Aorta (tissue), 5 donors: ENCODE measurements at regions not wholly inside any gene's neighbourhood (a gene's known extent, or its start where the extent isn't known, plus 50 kb on each side); places are given as distances from the start of the nearest gene placed in this dataset.
"Not testable (repeated sequence)": the region's sequence is repeated elsewhere in the genome, so short reads cannot be mapped to it uniquely, and the experiment has no call there.

Experiments
- ATAC-seq: fragments of 200-7000 bp; cut with Tn5 transposase; one replicate; pipeline ENCODE4 v1.9.1; 2022; ENCODE audit warnings: moderate library complexity; ENCODE audit not compliant: low FRiP score
- DNase-seq, 2 donors: peaks; one replicate each; pipeline ENCODE4 v3.0.0-alpha.2; 2020
- H3K27ac ChIP-seq, 2 donors: one replicate each; pipeline ENCODE4 v1.5.1; 2013; ENCODE audit warnings: low read length in 2 of 2, mild to moderate bottlenecking in 2 of 2, moderate library complexity in 2 of 2, control low read depth in 1 of 2, inconsistent platforms in 1 of 2, low read depth in 1 of 2
- H3K27me3 ChIP-seq, 2 donors: one replicate each; pipeline ENCODE4 v1.6.1; 2013; ENCODE audit warnings: control low read depth in 1 of 2, low read length in 1 of 2, mild to moderate bottlenecking in 1 of 2, moderate library complexity in 1 of 2; ENCODE audit not compliant: insufficient read depth in 2 of 2, control insufficient read depth in 1 of 2
- H3K36me3 ChIP-seq, 2 donors: one replicate each; pipeline ENCODE4 v1.6.1; 2013; ENCODE audit warnings: control low read depth in 1 of 2, low read length in 1 of 2, mild to moderate bottlenecking in 1 of 2; ENCODE audit not compliant: insufficient read depth in 2 of 2, control insufficient read depth in 1 of 2
- H3K4me1 ChIP-seq, 2 donors: one replicate each; pipeline ENCODE4 v1.6.1; 2013; ENCODE audit warnings: low read length in 2 of 2, control low read depth in 1 of 2, mild to moderate bottlenecking in 1 of 2, moderate library complexity in 1 of 2; ENCODE audit not compliant: insufficient read depth in 2 of 2, control insufficient read depth in 1 of 2
- H3K4me3 ChIP-seq, 2 donors: one replicate each; pipeline ENCODE4 v1.5.1; 2013; ENCODE audit warnings: low read length in 2 of 2, control low read depth in 1 of 2, mild to moderate bottlenecking in 1 of 2
- H3K9me3 ChIP-seq: one replicate; pipeline ENCODE4 v1.6.1; 2013; ENCODE audit warnings: mild to moderate bottlenecking, low read length; ENCODE audit not compliant: control insufficient read depth
- WGBS, 2 donors: extraction: QIAGEN DNeasy Blood & Tissue Kit; methylation state at CpG; one replicate each; pipeline ENCODE4 v1.1.7; 2013; 5-methylcytosine and 5-hydroxymethylcytosine counted together
- intact Hi-C, 2 donors: fragments of 100-400 bp; cut with DNase I; formaldehyde crosslinking; loops; one replicate each; pipeline versions ENCODE4 v1.14.2 to v1.15.0; 2022
- donor health status: healthy with polysubstance abuse.
- donor health status: Bipolar disorder and iron deficiency.
- donor health status: DM: no; HTN: no; CAD: no.
- donor health status: DM: no; HTN: no; CAD: no.
- donor health status: DM: yes; HTN: yes; CAD: no.

DNA sequence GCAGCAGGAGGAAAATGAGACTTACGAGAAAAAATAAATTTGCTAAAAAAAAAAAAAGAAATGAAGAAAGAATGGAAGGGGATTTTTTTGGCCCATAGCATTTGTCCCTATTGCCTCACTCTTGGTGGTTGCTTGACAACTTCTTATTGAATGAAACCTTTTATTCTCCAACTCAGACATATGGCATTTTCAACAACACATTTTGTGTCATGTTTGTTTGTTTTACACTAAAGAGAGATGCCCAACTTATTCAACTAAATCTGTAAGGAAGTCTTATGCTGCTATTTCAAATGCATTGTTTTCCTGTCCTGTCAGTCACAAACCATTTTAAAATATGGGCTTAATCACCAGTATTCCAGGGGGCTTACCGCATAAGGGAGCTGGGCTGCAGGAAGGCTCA is 409.1 kb upstream of the TENM3 start:
- DNase-seq (no peak), ATAC-seq (no peak)
- Histone ChIP-seq H3K4me1 (no peaks in the 10 kb centered on the region), H3K9me3 (no peaks in the 10 kb centered on the region), H3K27me3 (peaks cover 0 to 2% of the 10 kb centered on the region in 2 donors), H3K27ac (no peak overlapping the region), H3K4me3 (no peak overlapping the region), H3K36me3 (no peaks in the 10 kb centered on the region)
- 84 to 91% methylated on average over 2 of the region's 2 CpGs for WGBS, 2 donors
- intact Hi-C loops = no loop called here

DNA sequence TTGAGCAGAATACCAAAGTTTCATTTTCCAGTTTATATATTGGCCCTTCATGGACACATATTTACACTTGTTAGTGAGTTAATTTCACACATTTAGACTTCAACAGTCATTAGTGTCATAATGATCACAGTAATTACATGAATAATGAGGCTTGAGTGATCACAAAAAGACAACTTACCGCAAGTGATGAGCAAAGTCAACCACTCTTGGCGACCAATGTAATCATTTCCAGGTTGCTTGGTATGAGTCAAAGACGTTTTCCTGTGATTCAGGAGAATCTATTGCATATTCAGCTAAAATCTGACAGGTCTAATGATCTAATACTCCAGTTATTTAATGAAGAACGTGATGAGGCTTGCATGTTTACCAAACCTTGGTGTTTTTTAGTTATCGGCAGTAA is 407.9 kb upstream of the TENM3 start:
- H3K4me3 ChIP-seq = no peak overlapping the region
- 81% methylated on average over 5 of the region's 5 CpGs for WGBS, 2 donors
- H3K27ac ChIP-seq = no peak overlapping the region
- no peaks in the 10 kb centered on the region for H3K36me3 ChIP-seq
- DNase-seq = no peak
- H3K27me3 ChIP-seq = peaks cover 0 to 2% of the 10 kb centered on the region in 2 donors
- intact Hi-C loops = no loop called here
- no peak for ATAC-seq
- H3K9me3 ChIP-seq = no peaks in the 10 kb centered on the region
- no peaks in the 10 kb centered on the region for H3K4me1 ChIP-seq

DNA sequence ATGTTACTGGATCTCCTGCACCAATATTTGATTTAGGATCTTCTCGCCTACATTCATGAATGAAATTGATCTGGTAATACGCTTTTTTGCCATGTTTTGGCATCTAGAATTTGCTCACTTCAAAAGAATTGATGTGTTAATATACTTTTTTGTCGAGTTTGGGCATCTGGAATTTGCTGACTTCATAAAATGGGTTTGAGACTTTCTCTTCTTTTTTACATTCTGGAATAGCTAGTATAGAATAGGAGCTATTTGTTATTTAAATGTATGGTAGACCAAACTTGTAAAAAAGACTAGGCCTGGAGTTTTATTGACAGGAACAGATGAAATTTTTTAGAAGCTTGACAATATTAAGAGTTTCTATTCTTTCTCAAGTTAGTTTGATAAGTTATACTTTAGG is 404.9 kb upstream of the TENM3 start:
- H3K36me3 ChIP-seq = no peaks in the 10 kb centered on the region
- no peak overlapping the region for H3K4me3 ChIP-seq
- intact Hi-C loops = no loop called here
- no peaks in the 10 kb centered on the region for H3K9me3 ChIP-seq
- H3K27ac ChIP-seq = no peak overlapping the region
- DNase-seq (no peak), ATAC-seq (no peak)
- H3K4me1 ChIP-seq = no peaks in the 10 kb centered on the region
- 86% methylated on average over 3 of the region's 3 CpGs for WGBS, 2 donors
- H3K27me3 ChIP-seq = peaks cover 0 to under 1% of the 10 kb centered on the region in 2 donors

DNA sequence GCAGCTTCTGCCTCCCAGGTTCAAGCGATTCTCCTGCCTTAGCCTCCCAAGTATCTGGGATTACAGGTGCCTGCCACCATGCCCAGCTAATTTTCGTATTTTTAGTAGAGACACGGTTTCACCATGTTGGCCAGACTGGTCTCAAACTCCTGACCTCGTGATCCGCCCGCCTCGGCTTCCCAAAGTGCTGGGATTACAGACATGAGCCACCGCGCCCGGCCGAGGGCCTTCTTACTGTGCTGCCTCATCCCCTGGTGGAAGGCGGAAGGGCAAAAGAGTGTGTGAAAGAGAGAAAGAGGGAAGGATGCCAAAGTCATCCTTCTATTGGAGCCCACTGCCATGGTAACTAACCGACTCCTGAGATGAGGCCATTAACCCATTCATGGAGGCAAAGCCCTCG is 399.4 kb upstream of the TENM3 start:
- DNase-seq, H3K36me3 ChIP-seq, H3K27ac ChIP-seq, ATAC-seq, H3K4me1 ChIP-seq, H3K4me3 ChIP-seq, intact Hi-C loops, H3K27me3 ChIP-seq, H3K9me3 ChIP-seq: not testable (repeated sequence)
- WGBS, 2 donors = 93 to 95% methylated on average over 14 of the region's 14 CpGs

DNA sequence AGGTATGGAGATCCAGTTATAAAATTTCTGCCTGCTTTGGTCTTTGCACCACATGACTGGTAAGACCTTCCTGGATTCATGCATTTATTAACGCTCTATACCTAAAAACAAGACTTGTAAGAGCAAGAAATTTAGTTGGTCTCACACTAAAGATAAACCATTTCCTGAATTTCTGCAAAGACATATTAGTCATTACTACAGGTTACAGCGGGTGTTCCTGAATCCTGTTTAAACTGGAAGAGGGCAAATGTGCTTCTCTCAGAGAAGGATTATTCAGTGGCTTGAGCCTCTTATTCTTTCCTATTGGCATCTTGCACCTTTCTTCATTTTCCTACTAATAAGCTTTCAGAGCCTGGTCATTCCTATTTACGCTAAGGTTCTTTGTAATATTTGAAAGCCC is 397.6 kb upstream of the TENM3 start:
- no peaks in the 10 kb centered on the region for H3K27me3 ChIP-seq
- WGBS, 2 donors = 76 to 84% methylated on average over 3 of the region's 3 CpGs
- peaks cover 3% of the 10 kb centered on the region for H3K9me3 ChIP-seq
- no peaks in the 10 kb centered on the region for H3K36me3 ChIP-seq
- intact Hi-C loops = no loop called here
- no peak for ATAC-seq
- H3K27ac ChIP-seq = no peak overlapping the region
- no peak for DNase-seq
- H3K4me3 ChIP-seq = no peak overlapping the region
- H3K4me1 ChIP-seq = no peaks in the 10 kb centered on the region

DNA sequence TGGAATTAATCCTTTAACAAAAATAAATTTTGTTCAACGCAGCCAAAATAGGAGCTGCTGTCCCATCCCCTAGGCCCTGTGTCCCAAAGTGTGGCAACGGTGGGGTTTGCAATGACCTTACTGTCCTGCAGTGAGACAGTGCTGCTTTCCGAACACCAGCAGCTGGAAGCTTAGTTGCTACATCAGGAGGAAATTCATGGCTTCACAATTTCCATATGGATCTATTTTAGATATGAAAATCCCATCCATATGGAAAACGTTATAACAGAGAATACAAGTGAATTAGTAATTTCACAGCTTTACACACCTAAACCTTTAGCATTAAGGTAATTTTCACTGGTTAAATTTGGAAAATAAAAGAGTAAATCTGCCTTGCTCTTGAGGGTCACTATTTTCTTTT is 396.3 kb upstream of the TENM3 start:
- Histone ChIP-seq H3K27ac (no peak overlapping the region), H3K36me3 (no peaks in the 10 kb centered on the region), H3K27me3 (no peaks in the 10 kb centered on the region), H3K4me1 (no peaks in the 10 kb centered on the region), H3K9me3 (peaks cover 3% of the 10 kb centered on the region), H3K4me3 (no peak overlapping the region)
- 77 to 85% methylated on average over 4 of the region's 4 CpGs for WGBS, 2 donors
- DNase-seq (no peak), ATAC-seq (no peak)
- intact Hi-C loops = no loop called here

DNA sequence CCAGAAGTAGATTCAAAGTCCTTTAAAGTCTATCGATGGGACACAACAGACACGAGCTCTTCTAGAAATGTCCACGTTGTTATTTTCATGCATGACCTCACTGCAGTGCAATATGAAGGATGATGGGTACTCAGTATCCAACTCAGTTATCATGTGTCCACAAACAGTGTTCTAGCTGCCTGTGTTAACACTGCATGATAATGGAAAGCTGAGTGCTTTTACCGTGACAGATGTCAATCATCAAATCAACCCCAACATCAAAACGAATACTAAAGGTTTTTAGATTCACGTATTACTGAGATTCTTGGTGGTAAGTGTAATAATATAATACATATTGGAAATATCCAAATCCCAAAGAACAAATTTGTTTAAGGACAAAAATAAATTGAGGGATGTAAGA is 394.8 kb upstream of the TENM3 start:
- DNase-seq = no peak
- WGBS, 2 donors = 85 to 87% methylated on average over 6 of the region's 6 CpGs
- ATAC-seq = no peak
- no peak overlapping the region for H3K4me3 ChIP-seq
- no peaks in the 10 kb centered on the region for H3K36me3 ChIP-seq
- intact Hi-C loops = no loop called here
- no peak overlapping the region for H3K27ac ChIP-seq
- no peaks in the 10 kb centered on the region for H3K4me1 ChIP-seq
- no peaks in the 10 kb centered on the region for H3K27me3 ChIP-seq
- H3K9me3 ChIP-seq = peaks cover 3% of the 10 kb centered on the region

DNA sequence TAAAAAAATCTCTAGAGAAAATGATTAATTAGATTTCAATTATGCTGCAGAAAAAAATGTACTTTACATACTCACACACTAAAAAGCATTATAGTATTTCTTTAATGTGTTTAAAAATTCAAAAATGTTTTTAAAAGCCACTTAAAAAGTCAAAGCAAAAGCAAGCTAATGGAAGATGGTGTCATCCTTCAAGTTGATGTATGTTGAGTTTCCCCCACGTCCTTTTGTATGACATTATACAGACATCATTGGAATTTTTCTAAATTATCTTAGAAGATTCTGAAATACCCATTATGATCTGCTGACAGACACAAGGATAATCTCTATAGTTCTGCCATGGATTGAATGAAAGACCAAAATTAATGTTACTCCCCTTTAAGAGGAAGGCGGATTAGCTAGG is 393.7 kb upstream of the TENM3 start:
- Histone ChIP-seq H3K36me3 (no peaks in the 10 kb centered on the region), H3K4me3 (no peak overlapping the region), H3K4me1 (no peaks in the 10 kb centered on the region), H3K27me3 (no peaks in the 10 kb centered on the region), H3K9me3 (peaks cover 1% of the 10 kb centered on the region), H3K27ac (no peak overlapping the region)
- 57 to 64% methylated on average over 2 of the region's 2 CpGs for WGBS, 2 donors
- DNase-seq = no peak
- ATAC-seq = no peak
- intact Hi-C loops = no loop called here

DNA sequence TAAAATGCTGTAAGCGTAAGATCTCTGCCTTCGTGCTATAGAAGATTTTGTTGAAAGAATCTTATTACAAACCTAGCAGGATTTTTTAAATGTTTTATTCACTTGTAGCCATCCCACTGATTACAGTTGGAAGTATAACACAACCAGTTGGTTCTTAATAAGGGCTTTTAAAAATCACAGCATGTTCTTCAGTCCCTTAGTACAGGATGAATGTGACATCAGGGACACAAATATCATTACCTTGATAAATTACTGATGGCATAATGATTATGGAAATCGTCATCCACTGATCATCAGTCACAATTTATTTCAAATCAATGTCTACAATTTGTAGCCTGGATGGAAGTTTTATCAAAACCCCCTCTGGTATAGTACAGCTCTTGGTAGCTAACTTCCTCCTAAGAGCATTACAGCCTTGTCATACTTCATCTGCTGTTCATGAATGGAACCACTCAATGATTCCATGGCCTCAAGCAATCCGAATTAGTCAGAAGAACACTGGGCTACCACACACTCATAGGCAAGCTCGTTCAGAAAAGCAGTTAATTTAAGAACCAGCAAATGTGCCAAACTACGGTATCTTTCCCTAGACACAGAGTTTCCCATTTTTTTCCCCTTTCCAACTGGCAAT is 389.2 kb upstream of the TENM3 start:
- no peak overlapping the region for H3K4me3 ChIP-seq
- 60 to 65% methylated on average over 6 of the region's 6 CpGs for WGBS, 2 donors
- intact Hi-C loops = no loop called here
- no peak for ATAC-seq
- no peaks in the 10 kb centered on the region for H3K27me3 ChIP-seq
- no peaks in the 10 kb centered on the region for H3K9me3 ChIP-seq
- H3K27ac ChIP-seq = no peak overlapping the region
- no peaks in the 10 kb centered on the region for H3K36me3 ChIP-seq
- DNase-seq = no peak
- H3K4me1 ChIP-seq = no peaks in the 10 kb centered on the region
